CD4-positive, alpha-beta memory T cell (primary cell): ENCODE measurements at regions not wholly inside any gene's neighbourhood (a gene's known extent, or its start where the extent isn't known, plus 50 kb on each side); places are given as distances from the start of the nearest gene placed in this dataset.

Experiments
- CTCF ChIA-PET: fragments of 350-600 bp; sonication (Branson Sonifier 250); formaldehyde crosslinking; loops from one replicate; lab custom pipeline; 2021; ENCODE audit warnings: inconsistent platforms; ENCODE audit not compliant: partially characterized antibody; lab: Charles Lee
- POLR2A ChIA-PET: fragments of 350-600 bp; sonication (Branson Sonifier 250); formaldehyde crosslinking; loops from one replicate; lab custom pipeline; 2021; ENCODE audit not compliant: partially characterized antibody; lab: Charles Lee
- DNase-seq, 5 donors: peaks; one replicate each; pipeline versions ENCODE4 v3.0.0 to v3.0.0-alpha.2; 2020 to 2022; ENCODE audit warnings: mixed read lengths in 1 of 5
- H3K27ac ChIP-seq: one replicate; pipeline ENCODE4 v1.7.0; 2013; ENCODE audit warnings: low read depth, low read length
- H3K27me3 ChIP-seq: 2 replicates; pipeline ENCODE4 v1.7.0; 2013; ENCODE audit warnings: mild to moderate bottlenecking, low read length, moderate library complexity; ENCODE audit not compliant: insufficient read depth
- H3K36me3 ChIP-seq: 2 replicates; pipeline ENCODE4 v1.7.0; 2013; ENCODE audit warnings: mild to moderate bottlenecking, low read length, moderate library complexity; ENCODE audit not compliant: insufficient read depth
- H3K4me1 ChIP-seq: 2 replicates; pipeline ENCODE4 v1.7.0; 2013; ENCODE audit warnings: mild to moderate bottlenecking, low read length, moderate library complexity; ENCODE audit not compliant: insufficient read depth
- H3K4me3 ChIP-seq, 2 donors: one replicate each; pipeline ENCODE4 v1.7.0; 2013; ENCODE audit warnings: low read length in 2 of 2, mild to moderate bottlenecking in 1 of 2
- H3K9me3 ChIP-seq, 2 donors: one replicate each; pipeline ENCODE4 v1.7.0; 2013; ENCODE audit warnings: low read length in 2 of 2, control low read depth in 1 of 2; ENCODE audit not compliant: control insufficient read depth in 1 of 2
- H3K27ac Mint-ChIP-seq, 7 donors: one replicate each; pipeline ENCODE4 v1.8.0; 2020 to 2021; ENCODE audit warnings: mixed read lengths in 7 of 7, mild to moderate bottlenecking in 6 of 7, inconsistent platforms in 3 of 7, moderate library complexity in 3 of 7
- H3K27me3 Mint-ChIP-seq, 2 donors: one replicate each; pipeline ENCODE4 v1.8.0; 2020 to 2021; ENCODE audit warnings: mixed read lengths in 2 of 2
- H3K36me3 Mint-ChIP-seq, 2 donors: one replicate each; pipeline ENCODE4 v1.8.0; 2020 to 2021; ENCODE audit warnings: mixed read lengths in 2 of 2, inconsistent platforms in 1 of 2, mild to moderate bottlenecking in 1 of 2
- H3K4me1 Mint-ChIP-seq, 4 donors: one replicate each; pipeline ENCODE4 v1.8.0; 2020 to 2021; ENCODE audit warnings: mixed read lengths in 4 of 4, mild to moderate bottlenecking in 1 of 4
- H3K4me3 Mint-ChIP-seq, 8 donors: one replicate each; pipeline ENCODE4 v1.8.0; 2020 to 2021; ENCODE audit warnings: mixed read lengths in 8 of 8, mild to moderate bottlenecking in 7 of 8, moderate library complexity in 6 of 8, inconsistent platforms in 3 of 8
- H3K9me3 Mint-ChIP-seq, 8 donors: one replicate each; pipeline ENCODE4 v1.8.0; 2020 to 2021; ENCODE audit warnings: mixed read lengths in 8 of 8, mild to moderate bottlenecking in 5 of 8, inconsistent platforms in 3 of 8, moderate library complexity in 1 of 8
- intact Hi-C: fragments of 100-400 bp; cut with micrococcal nuclease; formaldehyde crosslinking; loops from one replicate; pipeline ENCODE4 v1.15.1; 2023

DNA sequence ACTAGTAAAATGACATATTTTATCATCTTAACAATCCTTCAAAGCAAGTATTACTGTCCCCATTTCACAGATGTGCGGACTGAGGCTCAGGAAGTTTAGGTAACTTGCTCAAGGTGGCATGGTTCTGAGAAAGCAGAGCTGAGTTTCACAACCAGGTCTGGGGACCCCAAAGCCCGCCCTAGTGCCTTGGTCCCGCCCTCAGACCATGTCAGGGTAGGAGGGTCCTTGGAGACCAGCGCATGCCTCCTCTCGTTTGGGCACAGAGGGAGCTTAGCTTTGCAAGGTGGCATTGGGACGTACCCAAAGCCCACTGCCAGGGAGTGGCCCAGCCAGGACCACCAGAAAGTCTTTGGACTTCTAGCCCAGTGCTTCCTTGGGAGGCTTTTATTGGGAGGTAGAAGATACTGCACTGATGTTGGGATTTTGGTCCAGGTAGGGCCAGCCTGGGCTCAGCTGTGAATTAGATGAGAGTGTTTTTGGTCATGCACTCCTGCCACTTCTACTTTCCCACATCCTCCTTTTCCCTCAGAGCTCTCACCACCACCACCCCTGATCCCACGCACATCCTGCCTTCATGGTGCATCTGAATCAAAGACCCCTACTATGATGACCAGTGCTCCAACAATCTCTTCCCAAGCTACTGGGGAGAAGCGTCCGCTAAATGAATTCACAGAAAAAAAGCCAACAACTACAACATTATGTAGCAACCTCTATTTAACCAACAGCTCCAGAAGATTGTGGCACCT is 307.9 kb downstream of the TLE3 start:
- ChIA-PET CTCF (no interaction called here), POLR2A (no interaction called here)
- Mint-ChIP-seq H3K4me3 (no peak overlapping the region), H3K27ac (no peak overlapping the region), H3K4me1 (no peaks in the 10 kb centered on the region), H3K27me3 (peaks cover 14% of the 10 kb centered on the region in 2 donors), H3K9me3 (peaks cover 3 to 17% (median 11%) of the 10 kb centered on the region in 8 donors), H3K36me3 (no peaks in the 10 kb centered on the region)
- Histone ChIP-seq H3K27ac (no peak overlapping the region), H3K9me3 (no peaks in the 10 kb centered on the region), H3K36me3 (no peaks in the 10 kb centered on the region), H3K4me3 (no peak overlapping the region), H3K27me3 (no peaks in the 10 kb centered on the region), H3K4me1 (no peaks in the 10 kb centered on the region)
- intact Hi-C loops = no loop called here
- DNase-seq = no peak

DNA sequence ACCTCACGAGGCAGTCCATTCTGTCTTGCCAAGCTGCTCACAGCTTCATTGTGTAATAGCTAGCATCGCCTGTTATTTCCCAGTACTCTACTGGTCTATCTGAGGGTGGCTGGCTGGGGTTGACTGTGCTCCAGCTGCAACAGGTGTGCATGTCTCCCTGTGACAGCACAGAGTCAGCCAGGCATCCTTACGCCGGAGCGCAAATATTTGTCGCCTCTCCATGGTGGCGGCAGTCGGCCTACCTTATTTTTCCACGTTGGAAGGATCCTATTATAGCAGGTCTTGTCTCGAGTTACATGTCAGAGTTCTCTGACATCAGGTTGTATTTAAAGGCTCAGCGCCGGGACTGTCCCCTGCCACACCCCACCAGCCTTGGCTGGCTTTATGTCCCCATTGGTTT is 307.1 kb downstream of the TLE3 start:
- POLR2A ChIA-PET = no interaction called here
- Mint-ChIP-seq H3K27me3 (peaks cover 7 to 10% of the 10 kb centered on the region in 2 donors), H3K36me3 (no peaks in the 10 kb centered on the region), H3K4me1 (no peaks in the 10 kb centered on the region), H3K9me3 (peaks cover 3 to 17% (median 11%) of the 10 kb centered on the region in 8 donors), H3K27ac (no peak overlapping the region), H3K4me3 (no peak overlapping the region)
- no peak for DNase-seq
- Histone ChIP-seq H3K27ac (no peak overlapping the region), H3K27me3 (no peaks in the 10 kb centered on the region), H3K4me1 (no peaks in the 10 kb centered on the region), H3K9me3 (no peaks in the 10 kb centered on the region), H3K36me3 (no peaks in the 10 kb centered on the region), H3K4me3 (no peak overlapping the region)
- intact Hi-C loops = no loop called here
- CTCF ChIA-PET = no interaction called here

DNA sequence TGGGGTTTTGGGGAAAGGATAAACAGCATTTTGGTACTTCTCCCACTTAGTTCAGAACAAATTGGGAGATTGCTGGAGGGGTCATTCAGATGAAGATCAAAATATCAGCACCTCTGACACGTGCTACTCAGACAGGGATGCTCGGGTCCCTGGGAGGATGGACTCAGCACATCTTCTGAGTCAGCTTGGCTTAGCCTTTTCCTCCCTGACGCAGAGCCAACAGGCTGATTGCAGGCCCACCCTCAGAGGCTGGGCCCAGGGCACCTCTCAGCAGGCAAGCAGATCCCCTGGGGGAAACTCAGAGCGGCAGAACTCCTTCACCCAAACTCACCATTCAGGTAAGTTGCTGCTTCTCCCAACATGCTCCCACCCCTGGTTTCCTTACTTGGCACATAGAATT is 304.9 kb downstream of the TLE3 start:
- H3K27me3 Mint-ChIP-seq = peaks cover 2 to 4% of the 10 kb centered on the region in 2 donors
- no peaks in the 10 kb centered on the region for H3K4me1 Mint-ChIP-seq
- Histone ChIP-seq H3K27ac (no peak overlapping the region), H3K9me3 (no peaks in the 10 kb centered on the region), H3K27me3 (no peaks in the 10 kb centered on the region), H3K4me3 (no peak overlapping the region), H3K36me3 (no peaks in the 10 kb centered on the region), H3K4me1 (no peaks in the 10 kb centered on the region)
- no peaks in the 10 kb centered on the region for H3K36me3 Mint-ChIP-seq
- H3K9me3 Mint-ChIP-seq = peaks cover 3 to 17% (median 9%) of the 10 kb centered on the region in 8 donors
- no peak for DNase-seq
- H3K27ac Mint-ChIP-seq = no peak overlapping the region
- H3K4me3 Mint-ChIP-seq = no peak overlapping the region
- intact Hi-C loops = no loop called here
- ChIA-PET CTCF (no interaction called here), POLR2A (no interaction called here)

DNA sequence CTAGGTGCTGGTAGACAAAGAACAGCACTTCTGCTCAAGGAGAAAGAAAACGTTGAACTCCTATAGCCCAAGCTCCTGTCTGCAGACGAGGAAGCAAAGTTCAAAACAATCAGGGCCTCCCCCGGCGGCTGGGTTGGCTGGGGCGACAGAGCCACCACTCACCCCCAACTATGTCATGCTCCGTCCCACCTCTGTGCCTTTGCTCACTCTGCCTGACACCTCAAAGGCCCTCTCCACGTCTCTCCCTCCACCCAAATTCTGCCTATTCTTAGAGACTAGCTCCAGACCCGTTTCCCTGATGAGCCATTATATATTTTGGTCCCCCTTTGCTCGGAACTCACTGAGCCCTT is 304.3 kb downstream of the TLE3 start:
- no peaks in the 10 kb centered on the region for H3K36me3 ChIP-seq
- no peaks in the 10 kb centered on the region for H3K4me1 Mint-ChIP-seq
- no peak overlapping the region for H3K4me3 Mint-ChIP-seq
- H3K9me3 ChIP-seq = no peaks in the 10 kb centered on the region
- CTCF ChIA-PET = no interaction called here
- H3K4me3 ChIP-seq = no peak overlapping the region
- DNase-seq = no peak
- H3K4me1 ChIP-seq = no peaks in the 10 kb centered on the region
- H3K36me3 Mint-ChIP-seq = no peaks in the 10 kb centered on the region
- intact Hi-C loops = no loop called here
- POLR2A ChIA-PET = no interaction called here
- peaks cover 3 to 17% (median 9%) of the 10 kb centered on the region in 8 donors for H3K9me3 Mint-ChIP-seq
- no peaks in the 10 kb centered on the region for H3K27me3 ChIP-seq
- no peak overlapping the region for H3K27ac Mint-ChIP-seq
- H3K27ac ChIP-seq = no peak overlapping the region
- peaks cover 2 to 4% of the 10 kb centered on the region in 2 donors for H3K27me3 Mint-ChIP-seq

DNA sequence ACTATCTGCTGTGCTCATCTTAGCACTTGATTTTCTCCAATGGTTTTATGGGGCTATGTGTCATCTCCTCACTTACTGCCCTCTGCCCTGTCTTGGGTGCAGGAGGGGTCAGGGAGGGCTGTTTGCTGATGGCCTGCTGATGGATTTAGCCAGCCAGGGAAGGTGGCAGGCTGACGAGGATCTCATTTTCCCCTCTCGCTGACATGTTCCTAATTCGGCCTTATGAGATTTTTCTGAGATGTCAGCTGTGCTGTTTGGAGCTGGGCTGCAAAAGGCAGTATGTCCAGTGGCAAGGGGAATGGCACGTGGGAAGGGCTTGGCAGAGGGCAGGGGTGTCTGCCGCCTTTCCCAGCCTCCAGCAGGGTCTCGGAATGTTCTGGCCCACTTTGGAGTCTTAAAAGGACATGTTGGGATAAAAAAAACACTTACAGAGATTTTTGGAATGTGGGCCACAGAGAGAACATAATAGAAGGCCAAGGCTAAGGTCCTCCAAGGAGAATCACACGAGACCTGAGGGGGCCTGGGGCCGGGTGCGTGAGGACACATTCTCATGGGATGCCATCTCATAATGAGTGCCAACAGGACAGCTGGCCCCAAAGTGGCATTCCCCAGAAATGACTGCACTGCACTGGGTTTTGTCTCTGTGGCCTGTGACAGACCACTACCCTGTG is 303.8 kb downstream of the TLE3 start:
- Mint-ChIP-seq H3K36me3 (no peaks in the 10 kb centered on the region), H3K27ac (no peak overlapping the region), H3K27me3 (peaks cover 2 to 4% of the 10 kb centered on the region in 2 donors), H3K9me3 (peaks cover 3 to 17% (median 9%) of the 10 kb centered on the region in 8 donors), H3K4me3 (no peak overlapping the region), H3K4me1 (no peaks in the 10 kb centered on the region)
- Histone ChIP-seq H3K27ac (no peak overlapping the region), H3K9me3 (no peaks in the 10 kb centered on the region), H3K4me3 (no peak overlapping the region), H3K4me1 (no peaks in the 10 kb centered on the region), H3K36me3 (no peaks in the 10 kb centered on the region), H3K27me3 (no peaks in the 10 kb centered on the region)
- CTCF ChIA-PET = no interaction called here
- no peak for DNase-seq
- intact Hi-C loops = no loop called here
- POLR2A ChIA-PET = no interaction called here

DNA sequence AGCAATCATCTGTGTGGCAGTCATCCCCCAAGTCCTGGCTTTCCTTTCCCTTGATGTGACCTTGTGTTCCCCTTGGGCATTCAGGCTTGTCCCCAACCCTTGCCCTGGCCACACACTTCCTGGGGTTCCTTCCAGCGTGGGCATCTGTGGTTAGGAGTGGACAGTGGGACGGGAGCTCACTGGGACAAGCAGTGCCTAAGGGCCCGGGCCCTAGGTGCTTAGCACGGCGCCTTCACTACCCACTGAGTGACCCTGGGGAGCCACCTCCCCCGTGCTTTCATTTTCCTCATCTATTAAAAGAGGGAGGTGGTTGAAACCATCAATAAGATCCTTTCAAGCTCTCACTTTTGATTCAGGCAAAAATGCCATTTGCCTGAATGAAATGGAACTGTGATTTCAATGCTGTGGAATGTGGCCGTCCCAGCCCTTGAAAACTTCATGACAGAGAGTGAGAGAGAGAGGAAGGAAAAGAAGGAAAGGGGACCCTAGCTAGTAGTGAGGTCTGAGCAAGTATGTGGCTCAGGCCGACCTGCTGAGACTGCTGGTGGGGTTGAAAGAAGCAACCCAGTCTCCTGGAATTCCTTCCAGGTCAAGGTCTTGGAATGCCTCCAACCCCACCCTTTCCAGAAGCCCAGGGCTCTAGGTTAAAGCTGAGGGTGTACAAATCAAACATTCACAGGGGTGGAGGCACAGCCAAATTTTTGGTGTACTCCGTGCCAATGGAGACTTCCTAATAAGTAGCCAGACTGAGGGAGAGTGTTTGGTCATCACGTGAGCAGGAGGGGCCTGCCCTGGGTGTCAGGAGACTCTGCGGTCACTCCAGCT is 302.9 kb downstream of the TLE3 start:
- POLR2A ChIA-PET = no interaction called here

DNA sequence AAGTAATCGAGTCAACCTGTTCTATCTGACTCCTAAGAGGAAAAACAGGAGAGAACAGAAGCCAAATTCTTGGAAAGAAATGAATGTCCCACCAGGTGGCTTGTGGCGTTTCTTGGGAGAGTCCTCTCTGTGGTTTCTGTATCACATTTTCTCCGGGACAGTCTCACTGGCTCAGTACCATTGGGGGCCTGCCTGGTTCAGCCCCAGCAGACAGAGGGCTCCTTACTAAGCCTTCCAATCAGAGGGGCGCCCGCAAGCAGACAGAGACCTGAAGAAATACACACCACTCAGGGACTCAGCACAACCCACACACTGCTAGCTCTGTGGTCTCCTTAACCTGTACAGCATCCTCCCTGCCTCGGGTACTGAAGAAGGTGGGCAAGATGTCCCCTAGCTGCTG is 302.1 kb downstream of the TLE3 start:
- H3K4me1 Mint-ChIP-seq = no peaks in the 10 kb centered on the region
- H3K4me3 ChIP-seq = no peak overlapping the region
- no peak overlapping the region for H3K27ac ChIP-seq
- no peaks in the 10 kb centered on the region for H3K9me3 ChIP-seq
- peaks cover 0 to 2% of the 10 kb centered on the region in 2 donors for H3K27me3 Mint-ChIP-seq
- no peak overlapping the region for H3K4me3 Mint-ChIP-seq
- no peaks in the 10 kb centered on the region for H3K36me3 ChIP-seq
- ChIA-PET CTCF (no interaction called here), POLR2A (no interaction called here)
- no peak for DNase-seq
- no peak overlapping the region for H3K27ac Mint-ChIP-seq
- H3K4me1 ChIP-seq = no peaks in the 10 kb centered on the region
- peaks cover 3 to 17% (median 9%) of the 10 kb centered on the region in 8 donors for H3K9me3 Mint-ChIP-seq
- H3K27me3 ChIP-seq = no peaks in the 10 kb centered on the region
- intact Hi-C loops = no loop called here
- H3K36me3 Mint-ChIP-seq = no peaks in the 10 kb centered on the region

More for the DNA sequence above, 302.9 kb downstream of the TLE3 start:
- Mint-ChIP-seq H3K4me1 (no peaks in the 10 kb centered on the region), H3K27me3 (peaks cover 0 to 2% of the 10 kb centered on the region in 2 donors), H3K9me3 (peaks cover 3 to 17% (median 9%) of the 10 kb centered on the region in 8 donors), H3K4me3 (no peak overlapping the region), H3K36me3 (no peaks in the 10 kb centered on the region), H3K27ac (peak overlapping the region in 1 of 7 donors; percentile 43)
- no peaks in the 10 kb centered on the region for H3K36me3 ChIP-seq
- H3K4me3 ChIP-seq = no peak overlapping the region
- no peak for DNase-seq
- no peaks in the 10 kb centered on the region for H3K27me3 ChIP-seq
- intact Hi-C loops = no loop called here
- no peak overlapping the region for H3K27ac ChIP-seq
- H3K4me1 ChIP-seq = no peaks in the 10 kb centered on the region
- H3K9me3 ChIP-seq = no peaks in the 10 kb centered on the region
- CTCF ChIA-PET = no interaction called here
